ENCODE measurements at regions not wholly inside any gene's neighbourhood (a gene's known extent, or its start where the extent isn't known, plus 50 kb on each side); places are given as distances from the start of the nearest gene placed in this dataset.

DNA sequence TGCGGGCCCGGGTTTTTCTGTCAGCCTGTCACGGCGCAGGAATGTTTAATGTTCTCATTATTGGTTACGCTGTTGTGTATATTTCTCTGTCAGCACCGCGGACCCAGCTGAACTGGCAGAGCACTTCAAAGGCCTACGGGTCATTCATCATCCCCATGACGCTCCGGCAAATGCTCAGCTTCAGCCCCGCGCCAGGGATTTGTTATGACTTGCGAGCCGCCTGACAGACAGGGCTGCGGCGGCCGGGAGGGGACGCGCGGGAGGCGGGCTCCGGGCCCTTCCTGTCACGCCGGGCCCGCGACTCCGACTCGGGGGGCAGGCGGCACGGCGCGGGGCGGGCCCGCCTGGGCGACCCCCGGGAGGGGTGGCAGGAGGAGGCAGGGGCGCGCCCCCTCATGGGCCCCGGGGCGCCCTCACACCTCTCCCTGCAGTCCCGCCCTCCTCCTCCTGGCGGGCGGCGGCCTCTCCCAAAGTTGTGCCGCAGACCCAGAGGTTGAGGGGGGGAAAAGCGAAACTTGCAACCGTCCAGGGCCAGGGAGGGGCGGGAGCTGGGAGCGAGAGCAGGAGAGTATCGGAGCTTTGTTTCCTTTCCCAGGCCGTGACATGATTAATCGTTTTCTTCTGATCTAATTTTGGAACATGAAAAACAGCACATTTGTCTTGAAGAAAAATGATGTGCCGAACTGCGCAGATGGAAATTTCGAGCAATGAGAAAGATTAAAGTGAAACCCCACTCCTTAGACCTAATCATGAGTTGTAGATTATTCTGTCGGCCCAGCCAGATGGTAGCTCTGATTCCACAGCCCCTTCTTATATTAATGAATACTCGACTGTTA is 59.3 kb upstream of the COMTD1 start:
- CTCF ChIA-PET: no interaction called here
- POLR2A ChIA-PET: no interaction called here

DNA sequence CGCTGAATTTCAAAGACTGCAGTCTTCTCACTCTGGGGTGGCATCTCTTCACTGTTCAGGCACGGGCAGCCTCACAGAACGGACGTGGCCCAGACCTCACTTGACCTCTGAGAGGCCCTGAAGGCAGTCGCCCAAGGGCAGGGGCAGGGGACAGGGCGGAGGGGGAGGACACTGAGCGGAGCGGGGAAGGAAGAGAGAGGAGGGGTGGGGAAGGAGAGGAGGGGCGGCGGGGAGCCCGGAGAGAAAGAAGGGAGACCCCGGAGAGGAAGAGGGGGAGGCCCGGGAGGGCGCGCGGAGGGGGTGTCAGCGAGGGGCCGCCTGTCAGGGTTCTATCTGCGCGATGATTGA is 58.7 kb upstream of the COMTD1 start:
- CTCF ChIA-PET: no interaction called here

DNA sequence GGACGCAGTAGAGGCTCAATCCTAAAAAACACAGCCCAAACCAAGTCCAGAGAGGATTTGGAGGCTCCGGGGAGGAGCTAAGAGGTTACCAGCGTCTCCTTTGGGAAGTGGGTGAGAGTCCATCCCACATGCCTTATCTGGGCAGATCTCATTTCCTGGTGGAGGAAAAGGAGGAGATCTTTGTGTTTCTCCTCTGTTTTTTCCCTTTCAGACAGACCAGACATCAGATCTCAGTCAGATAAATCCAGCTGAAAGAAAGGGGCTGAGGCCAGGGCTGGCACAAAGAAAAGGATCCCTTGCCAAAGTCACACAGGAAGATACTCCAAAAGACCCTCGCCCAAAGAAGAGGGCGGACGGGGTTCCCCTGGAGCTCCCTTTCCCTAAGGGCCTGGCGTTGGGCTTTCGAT is 58.3 kb upstream of the COMTD1 start:
- ChIA-PET POLR2A (no interaction called here), CTCF (no interaction called here)

More for the DNA sequence above, 58.7 kb upstream of the COMTD1 start:
- POLR2A ChIA-PET: no interaction called here

DNA sequence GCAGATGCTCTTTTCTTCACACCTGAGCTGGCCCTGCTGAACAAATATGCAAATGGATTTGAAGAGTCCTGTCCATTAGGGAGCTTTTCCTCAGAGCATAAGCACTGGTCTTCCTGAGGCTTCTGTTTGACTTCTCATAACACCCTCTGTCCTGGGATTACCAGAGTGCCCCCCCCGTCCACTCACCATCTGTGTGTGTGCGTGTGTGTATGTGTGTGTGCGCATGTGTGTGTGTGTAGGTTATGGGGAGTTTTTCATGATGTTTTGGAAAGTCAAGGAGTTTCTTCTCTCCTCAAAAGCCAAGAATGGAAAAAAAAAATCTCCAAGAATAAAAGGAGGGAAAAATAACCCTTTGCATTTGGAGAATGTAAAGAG is 57.7 kb upstream of the COMTD1 start:
- ChIA-PET CTCF (no interaction called here), POLR2A (no interaction called here)

DNA sequence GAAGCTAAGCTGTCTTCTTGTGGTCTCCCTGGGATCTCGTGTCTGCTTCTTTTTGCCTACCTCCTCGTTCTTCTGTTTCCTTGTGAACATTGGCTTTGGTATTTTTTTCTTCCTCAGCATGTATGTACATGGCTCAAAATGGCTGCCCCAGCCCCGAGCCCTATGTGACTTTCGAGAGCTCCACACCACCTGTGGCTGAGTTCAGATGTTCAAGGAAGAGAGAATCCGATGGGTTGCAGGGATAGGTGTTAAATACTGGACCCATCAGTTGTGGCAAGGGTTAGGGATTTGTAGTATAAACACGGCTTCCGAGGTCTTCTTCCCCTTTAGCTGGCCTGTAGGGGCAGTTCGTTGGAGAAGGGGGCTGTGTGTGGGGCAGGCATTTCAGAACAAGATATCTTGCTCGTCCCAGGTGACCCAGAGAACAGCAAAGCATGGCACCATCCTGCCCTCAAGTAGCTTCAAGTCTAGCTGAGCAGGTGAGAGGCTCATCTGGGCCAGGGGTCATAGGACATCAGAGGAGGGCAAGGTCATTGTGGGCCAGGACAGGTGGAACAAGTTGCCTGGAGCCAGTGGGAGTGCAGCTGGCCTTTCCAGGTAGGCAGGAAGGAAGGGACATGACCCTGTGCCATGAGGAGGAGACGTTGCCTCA is 57.2 kb upstream of the COMTD1 start:
- CTCF ChIA-PET: no interaction called here
- POLR2A ChIA-PET: no interaction called here

DNA sequence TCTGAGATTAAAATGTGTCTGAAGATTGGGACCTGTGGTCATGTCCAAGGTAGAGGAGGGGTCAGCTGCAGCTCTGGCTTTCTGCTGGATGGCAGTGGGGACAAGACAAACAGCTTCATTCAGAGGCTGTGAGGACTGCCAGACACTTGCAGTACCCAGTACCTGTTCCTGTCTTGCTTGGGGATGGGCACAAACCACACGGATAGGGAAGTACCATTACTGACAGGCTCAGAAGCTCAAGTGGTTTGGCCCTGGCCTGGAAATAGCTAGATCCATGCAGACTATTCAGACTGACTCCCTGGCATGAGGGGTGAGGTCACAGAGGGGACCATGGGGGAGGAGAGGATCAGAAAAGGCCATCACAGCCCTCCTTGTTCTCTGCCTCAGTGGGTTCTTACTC is 56.0 kb upstream of the COMTD1 start:
- POLR2A ChIA-PET: no interaction called here

DNA sequence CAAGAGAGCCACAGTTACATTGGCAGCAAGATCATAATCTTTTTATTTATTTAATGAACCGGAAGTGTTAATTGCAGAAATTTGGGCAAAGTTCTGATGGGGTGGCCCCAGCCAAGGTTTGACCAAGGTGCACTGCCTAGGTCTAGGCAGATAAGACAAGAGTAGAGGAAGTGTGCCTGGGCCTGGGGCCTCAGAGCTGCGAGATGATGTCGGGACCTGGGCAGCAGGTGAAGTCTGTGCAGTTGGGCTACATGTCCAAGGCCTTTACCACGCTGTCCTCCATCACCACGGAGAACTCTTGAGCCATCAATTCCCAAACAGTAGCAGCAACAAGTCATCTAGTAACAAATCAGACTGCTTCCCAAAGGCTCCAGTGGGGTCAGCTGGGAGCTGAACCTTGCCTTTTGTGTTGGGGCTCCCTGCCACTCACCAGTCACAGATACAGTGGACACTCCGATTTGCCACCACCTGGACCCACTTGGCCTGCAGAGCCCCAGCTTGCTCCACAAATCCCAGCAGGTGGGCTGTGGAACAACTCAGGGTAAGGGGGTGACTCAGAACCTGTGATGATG is 52.5 kb upstream of the COMTD1 start:
- CTCF ChIA-PET: no interaction called here
- POLR2A ChIA-PET: no interaction called here

More for the DNA sequence above, 56.0 kb upstream of the COMTD1 start:
- CTCF ChIA-PET: no interaction called here

DNA sequence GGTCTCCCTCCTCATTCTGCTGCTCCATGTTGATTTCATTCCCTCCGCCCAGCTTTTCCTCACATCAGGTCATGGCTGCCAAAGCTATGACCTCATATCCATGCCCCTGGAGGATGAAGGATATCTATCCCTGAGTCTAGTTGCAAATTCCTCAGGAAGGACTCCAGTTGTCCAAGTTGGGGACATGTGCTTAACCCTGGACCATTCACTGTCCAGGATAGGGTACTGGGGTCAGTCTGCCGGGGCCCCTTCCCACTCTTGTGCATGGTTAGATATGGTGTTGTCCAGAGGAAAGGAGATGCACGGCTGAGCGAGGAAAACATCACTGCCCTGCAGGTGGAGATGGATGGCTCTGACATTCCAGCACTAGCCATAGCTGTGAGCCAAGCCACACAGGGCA is 51.9 kb upstream of the COMTD1 start:
- CTCF ChIA-PET: no interaction called here
- POLR2A ChIA-PET: no interaction called here

DNA sequence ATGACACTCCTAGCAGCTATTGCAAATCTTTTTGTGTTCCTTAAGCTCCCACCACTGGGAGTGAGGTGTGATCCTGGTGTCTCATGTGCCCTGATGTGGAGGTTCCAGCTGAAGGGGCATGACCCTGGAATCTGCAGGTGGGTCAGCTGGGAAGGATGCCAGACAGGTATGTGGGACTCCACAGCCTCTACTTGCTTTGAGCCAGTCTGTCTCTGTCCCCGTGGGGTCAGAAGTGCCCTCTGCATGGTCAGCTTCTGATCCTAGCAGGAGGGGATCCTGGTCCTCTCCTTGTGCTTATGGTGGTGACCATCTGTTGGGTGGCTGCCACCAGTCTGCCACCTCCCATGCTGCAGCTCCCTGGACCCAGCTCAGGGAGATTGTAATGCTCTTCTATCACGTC is 51.1 kb upstream of the COMTD1 start:
- POLR2A ChIA-PET: no interaction called here
- CTCF ChIA-PET: no interaction called here
